HEK293 (cell line): ENCODE measurements at regions not wholly inside any gene's neighbourhood (a gene's known extent, or its start where the extent isn't known, plus 50 kb on each side); places are given as distances from the start of the nearest gene placed in this dataset.

Experiments
- GLIS2 ChIP-seq: fragments of 450-650 bp; formaldehyde crosslinking; IDR thresholded peaks from 2 replicates; pipeline ENCODE4 v1.5.1; 2016; ENCODE audit warnings: missing biosample characterization, missing genetic modification characterization
- HOXA7 ChIP-seq: sonication (generic); formaldehyde crosslinking; IDR thresholded peaks from 2 replicates; pipeline ENCODE4 v1.8.1; 2022; ENCODE audit warnings: missing genetic modification reagents, borderline replicate concordance
- TCF7L2 ChIP-seq: IDR thresholded peaks from 2 replicates; pipeline ENCODE4 v1.6.1; 2011; ENCODE audit warnings: low read depth, mild to moderate bottlenecking, inconsistent platforms, low read length, moderate library complexity, borderline replicate concordance
- ZNF274 ChIP-seq, 2 experiments: fragments of 200-500 bp in 1 of 2; fragments of 450-650 bp in 1 of 2; sonication (Bioruptor generic) in 1 of 2; formaldehyde crosslinking in 1 of 2; IDR thresholded peaks; 2 replicates each; pipeline versions ENCODE4 v1.5.1 to v1.6.1; 2014 to 2016; ENCODE audit warnings: borderline replicate concordance in 1 of 2, inconsistent platforms in 1 of 2, low read length in 1 of 2, missing biosample characterization in 1 of 2, missing genetic modification characterization in 1 of 2
- ZSCAN23 ChIP-seq: fragments of 450-650 bp; formaldehyde crosslinking; IDR thresholded peaks from 2 replicates; pipeline ENCODE4 v1.5.1; 2016; ENCODE audit warnings: missing biosample characterization, missing genetic modification characterization
- ZXDB ChIP-seq: fragments of 450-650 bp; formaldehyde crosslinking; IDR thresholded peaks from 2 replicates; pipeline ENCODE4 v1.5.1; 2016; ENCODE audit warnings: missing biosample characterization, missing genetic modification characterization
- TF ChIP-seq, protein P1 (sequence below): fragments of 450-650 bp; formaldehyde crosslinking; IDR thresholded peaks from 2 replicates; pipeline ENCODE4 v1.5.1; 2016; ENCODE audit warnings: missing biosample characterization, missing genetic modification characterization
- TF ChIP-seq, protein P2 (sequence below): fragments of 450-650 bp; formaldehyde crosslinking; IDR thresholded peaks from 2 replicates; pipeline ENCODE4 v1.5.1; 2016; ENCODE audit warnings: missing biosample characterization, missing genetic modification characterization
- TF ChIP-seq, protein P3 (sequence below): fragments of 450-650 bp; IDR thresholded peaks from 2 replicates; pipeline ENCODE4 v1.5.1; 2018; ENCODE audit warnings: missing biosample characterization, missing genetic modification characterization

GRCh38 chr21:27043377-27043776, 76.5 kb upstream of the ADAMTS5 start:
- TF ChIP-seq, protein P1, sequence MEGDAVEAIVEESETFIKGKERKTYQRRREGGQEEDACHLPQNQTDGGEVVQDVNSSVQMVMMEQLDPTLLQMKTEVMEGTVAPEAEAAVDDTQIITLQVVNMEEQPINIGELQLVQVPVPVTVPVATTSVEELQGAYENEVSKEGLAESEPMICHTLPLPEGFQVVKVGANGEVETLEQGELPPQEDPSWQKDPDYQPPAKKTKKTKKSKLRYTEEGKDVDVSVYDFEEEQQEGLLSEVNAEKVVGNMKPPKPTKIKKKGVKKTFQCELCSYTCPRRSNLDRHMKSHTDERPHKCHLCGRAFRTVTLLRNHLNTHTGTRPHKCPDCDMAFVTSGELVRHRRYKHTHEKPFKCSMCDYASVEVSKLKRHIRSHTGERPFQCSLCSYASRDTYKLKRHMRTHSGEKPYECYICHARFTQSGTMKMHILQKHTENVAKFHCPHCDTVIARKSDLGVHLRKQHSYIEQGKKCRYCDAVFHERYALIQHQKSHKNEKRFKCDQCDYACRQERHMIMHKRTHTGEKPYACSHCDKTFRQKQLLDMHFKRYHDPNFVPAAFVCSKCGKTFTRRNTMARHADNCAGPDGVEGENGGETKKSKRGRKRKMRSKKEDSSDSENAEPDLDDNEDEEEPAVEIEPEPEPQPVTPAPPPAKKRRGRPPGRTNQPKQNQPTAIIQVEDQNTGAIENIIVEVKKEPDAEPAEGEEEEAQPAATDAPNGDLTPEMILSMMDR (tag by site-specific recombination), result no peak
- TF ChIP-seq HOXA7 (CRISPR knock-in tag) (no peak), TCF7L2 (no peak), GLIS2 (tag by site-specific recombination) (no peak), ZSCAN23 (tag by site-specific recombination) (no peak), ZNF274 (IDR thresholded peaks at IDR 0.05; ENCODE audit: low read length) (no peak), ZNF274 (tag by site-specific recombination; IDR thresholded peaks at IDR 0.05; ENCODE audit: borderline replicate concordance) (no peak), ZXDB (tag by site-specific recombination) (no peak)
- TF ChIP-seq, protein P2, sequence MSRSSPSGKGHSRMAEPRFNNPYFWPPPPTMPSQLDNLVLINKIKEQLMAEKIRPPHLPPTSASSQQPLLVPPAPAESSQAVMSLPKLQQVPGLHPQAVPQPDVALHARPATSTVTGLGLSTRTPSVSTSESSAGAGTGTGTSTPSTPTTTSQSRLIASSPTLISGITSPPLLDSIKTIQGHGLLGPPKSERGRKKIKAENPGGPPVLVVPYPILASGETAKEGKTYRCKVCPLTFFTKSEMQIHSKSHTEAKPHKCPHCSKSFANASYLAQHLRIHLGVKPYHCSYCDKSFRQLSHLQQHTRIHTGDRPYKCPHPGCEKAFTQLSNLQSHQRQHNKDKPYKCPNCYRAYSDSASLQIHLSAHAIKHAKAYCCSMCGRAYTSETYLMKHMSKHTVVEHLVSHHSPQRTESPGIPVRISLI (tag by site-specific recombination), result no peak
- TF ChIP-seq, protein P3, sequence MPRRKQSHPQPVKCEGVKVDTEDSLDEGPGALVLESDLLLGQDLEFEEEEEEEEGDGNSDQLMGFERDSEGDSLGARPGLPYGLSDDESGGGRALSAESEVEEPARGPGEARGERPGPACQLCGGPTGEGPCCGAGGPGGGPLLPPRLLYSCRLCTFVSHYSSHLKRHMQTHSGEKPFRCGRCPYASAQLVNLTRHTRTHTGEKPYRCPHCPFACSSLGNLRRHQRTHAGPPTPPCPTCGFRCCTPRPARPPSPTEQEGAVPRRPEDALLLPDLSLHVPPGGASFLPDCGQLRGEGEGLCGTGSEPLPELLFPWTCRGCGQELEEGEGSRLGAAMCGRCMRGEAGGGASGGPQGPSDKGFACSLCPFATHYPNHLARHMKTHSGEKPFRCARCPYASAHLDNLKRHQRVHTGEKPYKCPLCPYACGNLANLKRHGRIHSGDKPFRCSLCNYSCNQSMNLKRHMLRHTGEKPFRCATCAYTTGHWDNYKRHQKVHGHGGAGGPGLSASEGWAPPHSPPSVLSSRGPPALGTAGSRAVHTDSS, result no peak
